NB4 (cell line): ENCODE measurements at regions not wholly inside any gene's neighbourhood (a gene's known extent, or its start where the extent isn't known, plus 50 kb on each side); places are given as distances from the start of the nearest gene placed in this dataset.

ENCODE experiments used
- POLR2A ChIP-seq: IDR thresholded peaks from 2 replicates; pipeline ENCODE4 v1.6.1; 2011; ENCODE audit warnings: mild to moderate bottlenecking; ENCODE audit not compliant: insufficient read length; ENCODE audit errors: extremely low read depth
- TF ChIP-seq, protein P1 (sequence below): IDR thresholded peaks from one replicate; pipeline ENCODE4 v1.5.1; 2012; ENCODE audit warnings: low read depth, low read length

GRCh38 chr7:68839014-68839413 is 759.3 kb upstream of the AUTS2 start:
- no peak for TF ChIP-seq POLR2A
- TF ChIP-seq, protein P1, sequence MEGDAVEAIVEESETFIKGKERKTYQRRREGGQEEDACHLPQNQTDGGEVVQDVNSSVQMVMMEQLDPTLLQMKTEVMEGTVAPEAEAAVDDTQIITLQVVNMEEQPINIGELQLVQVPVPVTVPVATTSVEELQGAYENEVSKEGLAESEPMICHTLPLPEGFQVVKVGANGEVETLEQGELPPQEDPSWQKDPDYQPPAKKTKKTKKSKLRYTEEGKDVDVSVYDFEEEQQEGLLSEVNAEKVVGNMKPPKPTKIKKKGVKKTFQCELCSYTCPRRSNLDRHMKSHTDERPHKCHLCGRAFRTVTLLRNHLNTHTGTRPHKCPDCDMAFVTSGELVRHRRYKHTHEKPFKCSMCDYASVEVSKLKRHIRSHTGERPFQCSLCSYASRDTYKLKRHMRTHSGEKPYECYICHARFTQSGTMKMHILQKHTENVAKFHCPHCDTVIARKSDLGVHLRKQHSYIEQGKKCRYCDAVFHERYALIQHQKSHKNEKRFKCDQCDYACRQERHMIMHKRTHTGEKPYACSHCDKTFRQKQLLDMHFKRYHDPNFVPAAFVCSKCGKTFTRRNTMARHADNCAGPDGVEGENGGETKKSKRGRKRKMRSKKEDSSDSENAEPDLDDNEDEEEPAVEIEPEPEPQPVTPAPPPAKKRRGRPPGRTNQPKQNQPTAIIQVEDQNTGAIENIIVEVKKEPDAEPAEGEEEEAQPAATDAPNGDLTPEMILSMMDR: no peak
